ENCODE measurements at regions not wholly inside any gene's neighbourhood (a gene's known extent, or its start where the extent isn't known, plus 50 kb on each side); places are given as distances from the start of the nearest gene placed in this dataset.

DNA sequence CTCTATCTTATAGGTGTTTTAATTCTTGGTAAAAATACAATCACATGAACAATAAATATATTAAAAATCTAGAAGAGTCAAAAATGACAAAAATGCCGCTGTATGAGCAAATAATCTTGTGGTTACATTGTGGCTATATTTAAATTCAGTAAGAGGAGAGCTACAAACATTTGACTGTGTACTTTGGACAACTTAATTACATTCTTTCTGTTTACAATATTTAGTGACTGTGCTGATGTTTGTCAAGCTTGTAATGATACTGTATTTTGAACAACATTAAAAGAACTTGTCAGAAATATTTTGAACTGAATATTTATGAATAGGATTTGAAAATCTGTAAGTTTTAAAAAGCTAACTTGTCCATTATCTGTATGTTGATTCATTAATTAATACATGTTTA lies 598.3 kb downstream of the SI start:
- in situ Hi-C loops (cut with HindIII; ENCODE audit: low sequenced_read_pairs) = no loop called here
- DNase-seq (ENCODE audit: low spot score) = no peak

DNA sequence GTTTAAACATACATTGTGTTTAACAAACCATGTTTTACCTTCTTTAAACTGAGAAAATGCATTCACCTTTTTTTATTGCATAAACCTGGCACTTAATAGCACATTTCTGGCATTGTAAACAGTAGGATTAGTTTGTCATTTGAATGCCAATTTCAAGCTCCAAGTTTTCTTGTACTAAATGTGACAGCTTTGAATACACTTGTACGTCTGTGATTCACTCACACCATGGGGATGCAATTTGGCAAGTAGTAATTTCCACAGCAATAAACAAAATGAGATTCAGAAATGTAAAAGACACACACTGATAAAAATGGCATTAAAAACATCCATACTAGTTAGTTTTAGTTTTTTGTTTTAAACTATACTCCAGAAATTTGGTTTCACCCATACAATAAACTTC lies 598.9 kb downstream of the SI start:
- no peak for DNase-seq (ENCODE audit: low spot score)
- in situ Hi-C loops (cut with HindIII; ENCODE audit: low sequenced_read_pairs) = no loop called here

DNA sequence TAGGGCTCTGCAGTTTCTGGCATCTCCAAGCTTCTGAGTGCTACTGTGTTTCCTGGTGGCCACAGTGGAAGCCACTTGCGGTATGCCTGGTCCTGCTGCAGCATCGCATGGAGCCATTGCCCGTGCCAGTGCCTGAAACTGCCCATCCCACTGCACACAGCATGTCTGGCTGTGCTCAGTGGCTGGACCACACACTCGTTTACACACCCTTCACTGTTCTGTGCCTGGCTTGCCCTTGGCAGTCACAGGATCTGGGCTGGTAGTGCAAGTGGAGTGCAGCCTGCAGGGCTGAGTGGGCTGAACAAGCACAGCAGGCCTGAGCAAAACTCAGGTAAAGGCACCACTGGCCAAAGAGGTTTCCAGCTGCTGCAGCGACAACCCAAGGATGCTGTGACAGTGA lies 600.0 kb downstream of the SI start:
- in situ Hi-C loops (cut with HindIII; ENCODE audit: low sequenced_read_pairs) = no loop called here
- no peak for DNase-seq (ENCODE audit: low spot score)

- DNase-seq (ENCODE audit: low spot score) = no peak
- in situ Hi-C loops (cut with HindIII; ENCODE audit: low sequenced_read_pairs) = no loop called here
Observed at GRCh38 chr3:164477403-164477802, 600.9 kb downstream of the SI start.

GRCh38 chr3:164476631-164477030 lies 601.7 kb downstream of the SI start:
- no peak for DNase-seq (ENCODE audit: low spot score)
- in situ Hi-C loops (cut with HindIII; ENCODE audit: low sequenced_read_pairs) = no loop called here

DNA sequence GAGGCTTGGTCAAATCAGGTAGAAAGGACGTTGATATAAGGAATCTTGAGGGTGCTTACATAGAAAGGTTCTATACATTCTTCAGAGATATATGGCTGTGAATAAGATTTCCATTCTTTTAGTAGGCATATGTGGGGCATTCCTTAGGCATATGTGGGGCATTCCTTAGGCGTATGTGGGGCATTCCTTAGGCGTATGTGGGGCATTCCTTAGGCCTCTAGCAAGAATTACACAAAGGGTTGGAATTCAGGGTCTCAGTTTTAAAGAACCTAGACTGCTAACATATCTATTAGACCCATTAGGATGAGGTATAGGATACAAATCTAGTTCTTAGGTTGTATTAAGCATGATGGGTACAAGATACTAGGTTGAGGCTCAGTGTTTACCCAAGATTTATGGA lies 607.8 kb downstream of the SI start:
- in situ Hi-C loops (cut with HindIII; ENCODE audit: low sequenced_read_pairs) = no loop called here
- no peak for DNase-seq (ENCODE audit: low spot score)

GRCh38 chr3:164468055-164468454 lies 610.2 kb downstream of the SI start:
- DNase-seq (ENCODE audit: low spot score) = no peak
- in situ Hi-C loops (cut with HindIII; ENCODE audit: low sequenced_read_pairs) = no loop called here

GRCh38 chr3:164467007-164467406 lies 611.3 kb downstream of the SI start:
- DNase-seq (ENCODE audit: low spot score) = no peak
- in situ Hi-C loops (cut with HindIII; ENCODE audit: low sequenced_read_pairs) = no loop called here

DNA sequence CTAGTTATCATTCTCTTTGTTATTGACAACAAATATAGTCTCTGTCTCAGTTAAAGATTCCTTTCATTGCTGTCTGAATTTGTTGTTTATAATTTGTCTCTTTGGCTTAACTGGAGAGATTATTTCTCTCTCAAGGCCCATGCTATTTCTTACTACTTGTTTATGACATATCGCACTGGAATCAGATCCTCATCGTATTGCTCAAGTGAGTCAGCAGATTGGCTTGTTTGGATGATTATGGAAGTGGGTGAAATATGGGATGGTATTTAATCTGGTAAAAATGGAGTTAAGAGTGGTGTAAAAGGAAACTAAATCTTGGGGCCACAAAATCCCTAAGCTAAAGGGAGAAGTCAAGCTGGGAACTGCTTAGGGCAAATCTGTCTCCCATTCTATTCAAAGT lies 613.1 kb downstream of the SI start:
- in situ Hi-C loops (cut with HindIII; ENCODE audit: low sequenced_read_pairs) = no loop called here
- no peak for DNase-seq (ENCODE audit: low spot score)

GRCh38 chr3:164460851-164461250 lies 617.4 kb downstream of the SI start:
- in situ Hi-C loops (cut with HindIII; ENCODE audit: low sequenced_read_pairs) = no loop called here
- no peak for DNase-seq (ENCODE audit: low spot score)

GRCh38 chr3:164459521-164460151 lies 618.7 kb downstream of the SI start:
- no peak for DNase-seq (ENCODE audit: low spot score)
- in situ Hi-C loops (cut with HindIII; ENCODE audit: low sequenced_read_pairs) = no loop called here

- in situ Hi-C loops (cut with HindIII; ENCODE audit: low sequenced_read_pairs) = no loop called here
- no peak for DNase-seq (ENCODE audit: low spot score)
Observed at GRCh38 chr3:164458986-164459385, 619.3 kb downstream of the SI start.

- in situ Hi-C loops (cut with HindIII; ENCODE audit: low sequenced_read_pairs) = no loop called here
- DNase-seq (ENCODE audit: low spot score) = no peak
Observed at GRCh38 chr3:164453714-164454113, 624.6 kb downstream of the SI start.

GRCh38 chr3:164452707-164453106 lies 625.6 kb downstream of the SI start:
- no peak for DNase-seq (ENCODE audit: low spot score)
- in situ Hi-C loops (cut with HindIII; ENCODE audit: low sequenced_read_pairs) = no loop called here

- DNase-seq (ENCODE audit: low spot score) = no peak
- in situ Hi-C loops (cut with HindIII; ENCODE audit: low sequenced_read_pairs) = no loop called here
Observed at GRCh38 chr3:164451072-164451910, 627.0 kb downstream of the SI start.

GRCh38 chr3:164450276-164450905 lies 627.9 kb downstream of the SI start:
- in situ Hi-C loops (cut with HindIII; ENCODE audit: low sequenced_read_pairs) = no loop called here
- DNase-seq (ENCODE audit: low spot score) = no peak

- DNase-seq (ENCODE audit: low spot score) = no peak
- in situ Hi-C loops (cut with HindIII; ENCODE audit: low sequenced_read_pairs) = no loop called here
Observed at GRCh38 chr3:164419220-164419619, 659.1 kb downstream of the SI start.

- in situ Hi-C loops (cut with HindIII; ENCODE audit: low sequenced_read_pairs) = no loop called here
- no peak for DNase-seq (ENCODE audit: low spot score)
Observed at GRCh38 chr3:164418414-164418813, 659.9 kb downstream of the SI start.

- in situ Hi-C loops (cut with HindIII; ENCODE audit: low sequenced_read_pairs) = no loop called here
- DNase-seq (ENCODE audit: low spot score) = no peak
Observed at GRCh38 chr3:164417955-164418354, 660.3 kb downstream of the SI start.

- DNase-seq (ENCODE audit: low spot score) = no peak
- in situ Hi-C loops (cut with HindIII; ENCODE audit: low sequenced_read_pairs) = no loop called here
Observed at GRCh38 chr3:164416491-164417222, 661.6 kb downstream of the SI start.
